Right renal pelvis (tissue), 4 donors: ENCODE measurements at regions not wholly inside any gene's neighbourhood (a gene's known extent, or its start where the extent isn't known, plus 50 kb on each side); places are given as distances from the start of the nearest gene placed in this dataset.
"Not testable (repeated sequence)": the region's sequence is repeated elsewhere in the genome, so short reads cannot be mapped to it uniquely, and the experiment has no call there.

Experiments
- DNase-seq, 4 donors: peaks; one replicate each; pipeline ENCODE4 v3.0.0-alpha.2; 2013; ENCODE audit warnings: low read depth in 4 of 4, low spot score in 3 of 4, missing footprints in 1 of 4

DNA sequence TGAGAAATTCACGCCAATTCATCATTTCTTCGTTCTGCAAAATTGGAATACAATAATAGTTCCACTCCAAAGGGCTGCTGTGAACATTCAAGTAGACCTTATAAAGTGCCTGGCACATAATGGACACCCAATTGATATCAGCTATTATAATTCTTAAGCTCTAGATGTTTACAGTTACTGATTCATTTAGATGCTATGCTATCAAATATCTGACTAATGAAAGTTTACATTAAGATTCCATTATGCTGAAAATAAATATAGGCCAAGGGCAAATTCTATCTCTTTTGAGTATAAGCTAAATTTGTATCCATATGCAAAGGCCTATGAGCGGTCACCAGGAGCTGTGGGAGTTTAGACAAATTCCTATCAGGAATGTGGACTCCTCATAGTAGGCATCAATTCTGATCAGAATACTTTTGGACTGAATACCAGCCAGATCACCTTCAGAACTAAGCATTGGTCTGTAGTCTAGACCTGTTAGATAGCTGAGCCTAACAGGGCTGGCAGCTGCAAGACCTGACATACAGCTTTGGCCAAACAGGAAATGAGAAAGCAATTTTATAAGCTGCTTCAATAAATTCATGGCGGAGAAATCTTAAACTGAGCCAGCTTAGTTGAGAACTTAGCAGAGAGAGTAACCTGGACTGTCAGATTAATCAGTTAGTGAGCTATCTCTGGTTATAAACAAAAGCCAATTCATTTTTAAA is 384.3 kb upstream of the ACTRT1 start:
- no peak for DNase-seq

DNA sequence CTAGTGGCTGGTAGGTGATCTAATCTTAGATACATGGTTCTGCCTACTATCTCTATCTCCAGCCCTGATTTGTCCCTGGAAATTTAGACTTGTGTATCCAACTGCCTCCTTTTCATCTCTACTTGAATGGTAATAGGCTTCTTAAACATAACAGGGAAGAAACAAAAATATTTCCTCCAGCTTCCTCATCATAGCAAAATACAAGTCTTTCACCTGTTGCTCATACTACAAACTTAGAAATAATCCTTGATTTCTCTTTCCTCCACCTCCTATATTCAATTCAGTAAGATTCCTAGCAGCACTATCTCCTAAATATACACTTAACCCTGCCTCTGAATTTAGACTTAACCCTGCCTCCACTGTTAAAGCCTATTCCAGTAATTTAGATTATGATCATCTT is 373.3 kb upstream of the ACTRT1 start:
- DNase-seq, result no peak

DNA sequence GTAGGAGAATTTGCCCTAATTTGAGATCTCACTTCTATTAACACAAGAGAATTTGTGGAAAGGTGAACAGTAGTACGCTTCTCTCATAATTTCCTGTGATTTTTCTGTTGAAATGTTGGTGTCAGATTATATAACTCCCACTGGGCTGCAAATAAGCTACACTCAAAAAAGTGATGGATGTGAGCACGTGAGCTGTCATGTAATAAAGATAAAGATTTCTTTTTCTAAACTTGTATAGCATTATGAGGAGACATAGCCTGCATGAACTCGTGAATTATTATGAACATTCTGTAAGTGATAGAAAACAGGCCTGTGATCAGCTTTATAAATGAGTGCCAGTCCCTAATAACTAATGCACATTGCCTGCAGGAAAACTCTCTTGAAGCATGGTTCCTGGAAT is 356.6 kb upstream of the ACTRT1 start:
- no peak for DNase-seq

DNA sequence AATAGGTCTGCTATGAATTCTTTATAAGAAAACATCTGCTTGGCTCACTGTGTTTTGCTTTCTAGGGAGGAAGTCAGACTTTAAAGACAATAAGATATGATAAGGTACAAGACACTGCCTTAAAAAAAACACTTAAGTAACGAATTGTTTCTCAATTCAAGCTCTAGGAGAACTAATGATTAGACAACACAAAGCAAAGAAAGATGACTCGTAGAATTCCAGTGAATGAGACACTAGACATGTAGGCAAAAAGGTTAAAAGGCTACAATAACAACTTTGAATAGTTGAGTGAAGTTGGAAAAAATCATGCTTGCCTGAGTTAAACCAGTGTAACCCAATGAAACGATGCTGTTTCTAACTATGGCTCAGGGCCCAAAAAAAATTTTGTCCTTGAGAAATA is 344.4 kb upstream of the ACTRT1 start:
- no peak for DNase-seq

DNA sequence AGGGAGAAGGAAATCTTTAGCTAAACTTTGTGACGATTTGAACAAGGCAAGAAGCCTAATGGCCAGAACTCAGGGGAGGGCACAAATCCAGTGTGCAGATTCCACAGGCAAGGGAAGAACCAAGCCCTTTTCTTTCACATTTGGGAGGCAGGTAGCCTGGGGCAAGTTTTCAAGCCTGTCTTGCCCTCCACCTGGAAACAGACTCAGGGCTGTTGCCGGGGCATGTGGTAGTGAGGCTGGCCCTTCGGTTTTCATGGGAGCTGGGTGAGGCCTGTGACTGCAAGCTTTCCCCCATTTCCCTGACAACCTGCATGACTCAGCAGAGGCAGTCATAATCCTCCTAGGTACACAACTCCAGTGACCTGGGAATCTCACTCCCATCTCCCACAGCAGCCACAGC is 331.6 kb upstream of the ACTRT1 start:
- DNase-seq, result not testable (repeated sequence)

DNA sequence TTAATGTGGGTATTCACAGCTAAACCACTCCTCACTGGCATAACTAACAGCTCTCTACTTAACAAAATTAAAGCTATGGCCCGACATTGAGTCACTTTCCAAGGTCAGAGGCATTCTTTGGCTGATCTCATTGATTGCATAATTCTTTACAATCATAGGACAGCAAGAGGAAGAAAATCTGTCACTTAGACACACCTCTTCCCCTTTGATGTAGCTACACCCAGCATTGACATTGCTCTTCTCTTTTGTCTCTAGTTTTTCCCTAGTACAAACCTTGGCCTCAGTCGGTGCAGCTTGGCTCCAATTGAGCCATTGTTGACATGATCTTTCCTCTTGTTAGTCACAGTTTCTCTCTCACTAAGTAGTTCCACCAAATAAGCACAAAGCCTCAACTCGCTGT is 313.3 kb upstream of the ACTRT1 start:
- no peak for DNase-seq

DNA sequence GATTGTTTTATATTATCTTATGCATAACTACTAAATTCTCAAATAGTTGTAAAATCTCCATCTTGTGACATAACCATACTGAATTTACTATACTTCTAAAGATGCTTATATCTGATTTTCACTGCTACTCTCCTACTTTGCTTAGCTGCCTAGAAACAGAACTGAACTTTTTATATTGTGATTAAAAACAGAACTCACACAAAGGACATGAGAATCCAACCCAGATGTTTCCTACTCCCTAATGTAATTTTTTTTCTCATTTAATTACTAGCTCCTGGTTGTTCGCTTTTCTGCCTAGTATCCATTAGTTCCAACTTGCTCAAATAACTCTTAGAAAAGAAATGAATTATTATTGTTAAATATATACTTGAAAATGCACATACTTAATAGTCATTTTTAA is 283.5 kb upstream of the ACTRT1 start:
- DNase-seq, result no peak

DNA sequence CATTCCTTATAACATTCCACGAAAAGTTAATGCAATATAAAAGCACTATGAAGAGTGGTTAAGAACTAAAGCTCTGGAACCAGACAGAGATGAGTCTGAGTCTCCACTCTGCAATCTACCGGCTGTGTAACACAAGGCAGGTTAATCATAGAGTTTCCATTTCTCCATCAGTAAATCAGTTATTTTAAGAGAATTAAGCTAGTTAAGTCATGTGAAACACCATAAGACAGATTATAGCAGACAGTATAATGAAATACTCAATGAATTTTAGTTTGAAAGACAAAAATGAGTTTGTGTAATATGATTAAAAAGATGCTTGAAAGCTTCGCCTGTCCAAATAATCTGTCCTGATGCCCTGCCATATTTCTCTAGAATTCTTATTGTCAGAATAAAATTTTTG is 282.6 kb upstream of the ACTRT1 start:
- no peak for DNase-seq

DNA sequence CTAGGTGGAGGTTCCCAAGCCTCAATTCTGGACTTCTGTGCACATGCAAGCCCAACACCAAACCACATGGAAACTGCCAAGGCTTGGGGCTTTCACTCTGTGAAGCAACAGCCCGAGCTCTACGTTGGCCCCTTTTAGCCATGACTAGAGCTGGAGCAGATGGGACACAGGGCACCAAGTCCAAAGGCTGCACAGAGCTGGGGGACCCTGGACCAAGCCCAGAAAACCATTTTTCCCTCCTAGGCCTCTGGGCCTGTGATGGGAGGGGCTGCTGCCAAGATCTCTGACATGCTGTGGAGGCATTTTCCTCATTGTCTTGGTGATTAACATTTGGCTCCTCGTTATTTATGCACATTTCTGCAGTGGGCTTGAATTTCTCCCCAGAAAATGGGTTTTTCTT is 258.7 kb upstream of the ACTRT1 start:
- no peak for DNase-seq

DNA sequence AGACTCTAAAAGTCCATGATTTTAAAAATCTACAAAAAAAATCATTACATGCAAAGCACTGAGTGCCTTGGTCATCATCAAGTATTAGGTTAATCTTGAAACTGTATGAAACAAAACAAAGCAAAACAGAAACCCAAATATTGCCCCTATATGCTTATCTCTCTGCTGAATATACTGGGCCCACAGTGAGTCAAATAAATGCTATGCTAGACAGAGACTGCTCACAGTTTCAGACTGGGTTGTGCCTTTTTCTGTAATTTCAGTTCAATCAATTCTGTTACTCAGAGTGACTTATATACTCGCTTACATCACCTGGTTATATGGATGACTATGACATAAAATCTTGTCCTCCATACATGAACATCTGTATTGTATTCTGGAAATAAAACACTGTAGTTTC is 257.1 kb upstream of the ACTRT1 start:
- no peak for DNase-seq

DNA sequence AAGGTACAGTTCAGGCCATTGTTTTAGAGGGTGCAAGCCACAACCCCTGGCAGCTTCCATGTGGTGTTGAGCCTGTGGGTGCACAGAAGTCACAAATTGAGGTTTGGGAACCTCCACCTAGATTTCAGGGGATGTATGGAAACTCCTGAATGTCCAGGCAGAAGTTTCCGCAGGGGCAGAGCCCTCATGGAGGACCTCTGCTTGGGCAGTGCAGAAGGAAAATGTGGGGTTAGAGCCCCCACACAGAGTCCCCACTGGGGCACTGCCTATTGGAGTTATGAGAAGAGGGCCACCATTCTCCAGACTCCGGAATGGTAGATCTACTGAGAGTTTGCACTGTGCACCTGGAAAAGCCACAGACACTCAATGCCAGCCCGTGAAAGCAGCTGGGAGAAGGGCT is 242.0 kb upstream of the ACTRT1 start:
- DNase-seq, result no peak

DNA sequence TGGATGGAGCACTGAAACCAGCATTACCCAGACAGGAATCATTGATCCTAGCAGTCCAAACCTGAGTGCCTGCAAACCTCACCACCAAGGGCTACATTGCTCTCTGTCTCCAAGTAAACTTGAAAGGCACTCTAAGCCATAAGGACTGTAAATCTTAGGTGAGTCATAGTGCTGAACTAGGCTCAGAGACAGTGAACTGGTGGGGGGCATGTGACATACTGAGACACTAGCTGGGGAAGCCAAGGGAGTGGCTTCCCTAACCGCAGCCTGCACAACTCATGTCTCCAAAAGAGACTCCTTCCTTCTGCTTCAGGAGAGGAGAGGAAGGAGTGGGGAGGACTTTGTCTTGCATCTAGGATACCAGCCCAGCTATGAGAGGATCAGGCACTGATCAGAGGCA is 235.5 kb upstream of the ACTRT1 start:
- no peak for DNase-seq

- no peak for DNase-seq
These were observed 198.4 kb upstream of the ACTRT1 start for GRCh38 chrX:128250621-128251020.

DNA sequence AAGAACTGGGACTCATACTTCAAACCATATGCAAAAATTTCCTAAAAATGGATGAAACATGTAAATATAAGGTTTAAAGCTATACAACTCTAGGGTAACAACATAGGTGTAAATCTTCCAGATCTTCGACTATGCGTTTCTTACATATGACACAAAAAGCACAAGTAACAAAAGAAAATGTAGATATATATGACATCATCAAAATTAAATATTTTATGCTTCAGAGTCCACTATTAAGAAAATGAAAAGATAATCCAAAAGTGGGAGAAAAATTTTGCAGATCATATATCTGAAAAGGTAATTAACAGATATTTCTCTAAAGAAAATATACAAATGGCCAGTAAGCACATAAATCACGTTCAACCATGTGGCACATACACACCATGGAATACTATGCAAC is 164.2 kb upstream of the ACTRT1 start:
- DNase-seq, result no peak

GRCh38 chrX:128165884-128166408 is 113.7 kb upstream of the ACTRT1 start:
- no peak for DNase-seq

DNA sequence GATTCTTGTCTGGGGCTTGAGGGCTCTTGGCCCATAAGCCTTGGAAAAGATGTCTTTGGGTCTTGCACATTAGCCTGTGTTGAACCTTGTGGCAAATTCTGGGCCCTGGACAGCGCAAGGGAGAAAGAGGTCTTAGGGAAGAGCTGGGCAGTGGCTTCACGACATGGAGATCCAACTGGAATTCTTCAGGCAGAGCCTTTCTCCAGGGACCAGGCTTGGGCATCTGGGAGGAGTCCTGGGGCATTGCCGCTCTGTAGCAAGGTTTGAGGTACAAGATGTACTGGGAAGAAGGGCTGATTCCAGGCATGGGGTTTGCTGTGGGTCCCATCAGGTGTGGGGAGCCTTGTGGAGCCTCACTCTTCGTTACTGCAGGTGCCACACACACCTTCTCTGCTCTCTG is 104.0 kb upstream of the ACTRT1 start:
- no peak for DNase-seq

- no peak for DNase-seq
These were observed 90.5 kb upstream of the ACTRT1 start for GRCh38 chrX:128142745-128143144.

DNA sequence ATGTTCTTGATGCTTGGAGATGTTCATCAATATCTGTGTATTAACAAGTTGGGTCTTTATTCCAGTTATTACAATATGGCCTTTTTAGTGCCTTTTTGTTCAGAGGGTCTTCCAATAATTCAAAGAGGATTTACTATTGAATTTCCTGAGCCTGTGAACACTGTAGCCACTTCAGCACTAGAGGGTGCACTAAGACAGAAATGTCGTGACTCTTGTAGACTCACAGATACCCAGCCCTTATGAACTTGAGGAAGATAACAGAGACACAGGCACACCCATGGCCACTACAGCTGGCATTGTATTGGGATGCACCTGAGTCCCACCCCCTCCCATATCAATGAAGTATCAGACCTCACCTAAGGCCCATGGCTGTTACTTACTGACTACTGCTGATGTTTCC is 54.4 kb upstream of the ACTRT1 start:
- DNase-seq, result no peak

DNA sequence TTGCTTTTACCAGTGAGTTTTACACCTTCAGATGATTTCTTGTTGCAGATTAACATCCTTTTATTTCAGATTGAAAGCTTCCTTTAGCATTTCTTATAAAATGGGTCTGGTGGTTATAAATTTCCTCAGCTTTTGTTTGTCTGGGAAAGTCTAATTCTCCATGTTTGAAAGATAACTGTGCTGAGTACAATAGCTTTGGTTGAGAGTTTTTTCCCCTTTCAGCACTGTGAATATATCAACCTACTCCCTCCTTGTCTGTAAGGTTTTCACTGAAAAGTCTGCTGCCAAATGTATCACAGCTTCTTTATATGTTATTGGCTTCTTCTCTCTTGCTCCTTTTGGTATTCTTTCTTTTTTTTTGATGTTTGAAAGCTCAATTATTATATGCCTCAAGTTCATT is 53.5 kb upstream of the ACTRT1 start:
- DNase-seq, result no peak
